Astrocyte (in vitro differentiated cells and primary cell): ENCODE measurements at regions not wholly inside any gene's neighbourhood (a gene's known extent, or its start where the extent isn't known, plus 50 kb on each side); places are given as distances from the start of the nearest gene placed in this dataset.

ENCODE experiments used
- CTCF ChIP-seq: IDR thresholded peaks from 2 replicates; pipeline ENCODE4 v1.5.1; 2011; ENCODE audit warnings: low read depth, mild to moderate bottlenecking, inconsistent platforms, low read length, moderate library complexity; ENCODE audit not compliant: insufficient read depth
- EZH2 ChIP-seq: IDR thresholded peaks from 2 replicates; pipeline ENCODE4 v1.6.1; 2012; ENCODE audit warnings: mild to moderate bottlenecking, low read length, inconsistent platforms; ENCODE audit not compliant: insufficient read depth

GRCh38 chr9:80435591-80435990 lies 863.8 kb downstream of the TLE4 start:
- TF ChIP-seq EZH2 (no peak), CTCF (no peak)
